ENCODE measurements at regions not wholly inside any gene's neighbourhood (a gene's known extent, or its start where the extent isn't known, plus 50 kb on each side); places are given as distances from the start of the nearest gene placed in this dataset.
"Not testable (repeated sequence)": the region's sequence is repeated elsewhere in the genome, so short reads cannot be mapped to it uniquely, and the experiment has no call there.

DNA sequence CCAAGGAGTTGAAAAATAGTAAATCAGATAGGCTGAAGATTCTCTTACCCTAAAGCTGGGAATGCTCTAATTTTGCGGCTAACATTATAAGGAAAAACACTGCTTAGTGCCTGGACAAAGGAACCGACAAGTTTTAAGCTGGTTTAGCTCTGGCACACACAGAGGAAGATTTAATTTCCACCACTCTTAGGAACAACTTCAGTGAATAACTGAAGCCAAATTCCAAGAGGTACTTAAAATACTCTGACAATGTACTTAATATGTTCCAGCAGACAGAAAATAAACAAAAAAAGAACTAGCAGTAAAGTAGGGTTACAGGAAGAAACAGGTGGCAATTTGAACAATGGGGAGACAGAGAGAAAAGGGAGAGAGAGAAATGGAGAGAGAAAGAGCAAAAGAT lies 340.8 kb upstream of the NDST4 start:
- TF ChIP-seq, protein P1, sequence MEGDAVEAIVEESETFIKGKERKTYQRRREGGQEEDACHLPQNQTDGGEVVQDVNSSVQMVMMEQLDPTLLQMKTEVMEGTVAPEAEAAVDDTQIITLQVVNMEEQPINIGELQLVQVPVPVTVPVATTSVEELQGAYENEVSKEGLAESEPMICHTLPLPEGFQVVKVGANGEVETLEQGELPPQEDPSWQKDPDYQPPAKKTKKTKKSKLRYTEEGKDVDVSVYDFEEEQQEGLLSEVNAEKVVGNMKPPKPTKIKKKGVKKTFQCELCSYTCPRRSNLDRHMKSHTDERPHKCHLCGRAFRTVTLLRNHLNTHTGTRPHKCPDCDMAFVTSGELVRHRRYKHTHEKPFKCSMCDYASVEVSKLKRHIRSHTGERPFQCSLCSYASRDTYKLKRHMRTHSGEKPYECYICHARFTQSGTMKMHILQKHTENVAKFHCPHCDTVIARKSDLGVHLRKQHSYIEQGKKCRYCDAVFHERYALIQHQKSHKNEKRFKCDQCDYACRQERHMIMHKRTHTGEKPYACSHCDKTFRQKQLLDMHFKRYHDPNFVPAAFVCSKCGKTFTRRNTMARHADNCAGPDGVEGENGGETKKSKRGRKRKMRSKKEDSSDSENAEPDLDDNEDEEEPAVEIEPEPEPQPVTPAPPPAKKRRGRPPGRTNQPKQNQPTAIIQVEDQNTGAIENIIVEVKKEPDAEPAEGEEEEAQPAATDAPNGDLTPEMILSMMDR (IDR thresholded peaks at IDR 0.05; ENCODE audit: poor library complexity, severe bottlenecking): no peak
- no peak for DNase-seq (ENCODE audit: low spot score)
- Histone ChIP-seq H3K4me3 (ENCODE audit: severe bottlenecking) (no peak overlapping the region), H3K27ac (ENCODE audit: poor library complexity, severe bottlenecking) (no peak overlapping the region), H3K4me1 (ENCODE audit: insufficient read depth, poor library complexity, severe bottlenecking) (peaks cover 13% of the 10 kb centered on the region), H3K9me3 (ENCODE audit: severe bottlenecking) (no peaks in the 10 kb centered on the region), H3K27me3 (ENCODE audit: insufficient read depth, poor library complexity, severe bottlenecking) (no peaks in the 10 kb centered on the region), H3K36me3 (ENCODE audit: low read depth) (no peaks in the 10 kb centered on the region)
- no peak for ATAC-seq (ENCODE audit: low read depth)

GRCh38 chr4:115453416-115453815 lies 340.0 kb upstream of the NDST4 start:
- Histone ChIP-seq H3K36me3 (ENCODE audit: low read depth) (no peaks in the 10 kb centered on the region), H3K9me3 (ENCODE audit: severe bottlenecking) (no peaks in the 10 kb centered on the region), H3K4me3 (ENCODE audit: severe bottlenecking) (no peak overlapping the region), H3K4me1 (ENCODE audit: insufficient read depth, poor library complexity, severe bottlenecking) (peaks cover 13% of the 10 kb centered on the region), H3K27ac (ENCODE audit: poor library complexity, severe bottlenecking) (no peak overlapping the region), H3K27me3 (ENCODE audit: insufficient read depth, poor library complexity, severe bottlenecking) (no peaks in the 10 kb centered on the region)
- ATAC-seq (ENCODE audit: low read depth): peak; percentile 93
- TF ChIP-seq, protein P1 (IDR thresholded peaks at IDR 0.05; ENCODE audit: poor library complexity, severe bottlenecking): no peak
- DNase-seq (ENCODE audit: low spot score): no peak

- H3K27ac ChIP-seq (ENCODE audit: poor library complexity, severe bottlenecking); H3K4me3 ChIP-seq (ENCODE audit: severe bottlenecking); H3K9me3 ChIP-seq (ENCODE audit: severe bottlenecking); ATAC-seq (ENCODE audit: low read depth); DNase-seq (ENCODE audit: low spot score); H3K36me3 ChIP-seq (ENCODE audit: low read depth); H3K27me3 ChIP-seq (ENCODE audit: insufficient read depth, poor library complexity, severe bottlenecking): not testable (repeated sequence)
- H3K4me1 ChIP-seq (ENCODE audit: insufficient read depth, poor library complexity, severe bottlenecking): peaks cover 13% of the 10 kb centered on the region
Observed at GRCh38 chr4:115452229-115452628, 338.8 kb upstream of the NDST4 start.

DNA sequence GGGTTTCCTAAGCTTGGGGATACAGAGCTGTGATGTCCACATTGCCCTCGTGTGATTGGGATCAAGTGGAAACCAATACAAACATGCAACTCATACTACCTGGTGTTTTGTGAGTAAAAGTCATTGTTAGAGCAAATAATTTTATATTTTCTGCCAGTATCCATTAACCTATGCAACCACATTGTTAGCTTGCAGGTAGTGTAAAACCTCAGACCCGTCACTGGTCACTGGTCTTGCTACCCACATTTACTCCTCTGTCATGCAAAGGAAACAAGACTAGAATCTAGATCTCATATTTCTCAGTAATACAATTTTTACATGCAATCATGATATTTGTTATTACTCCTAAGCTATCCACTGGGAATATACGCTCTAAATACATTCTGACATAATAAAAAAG lies 324.3 kb upstream of the NDST4 start:
- ATAC-seq (ENCODE audit: low read depth) (no peak), DNase-seq (ENCODE audit: low spot score) (no peak)
- Histone ChIP-seq H3K4me1 (ENCODE audit: insufficient read depth, poor library complexity, severe bottlenecking) (no peaks in the 10 kb centered on the region), H3K9me3 (ENCODE audit: severe bottlenecking) (no peaks in the 10 kb centered on the region), H3K36me3 (ENCODE audit: low read depth) (no peaks in the 10 kb centered on the region), H3K27ac (ENCODE audit: poor library complexity, severe bottlenecking) (no peak overlapping the region), H3K27me3 (ENCODE audit: insufficient read depth, poor library complexity, severe bottlenecking) (no peaks in the 10 kb centered on the region), H3K4me3 (ENCODE audit: severe bottlenecking) (no peak overlapping the region)
- TF ChIP-seq, protein P1 (IDR thresholded peaks at IDR 0.05; ENCODE audit: poor library complexity, severe bottlenecking): no peak

DNA sequence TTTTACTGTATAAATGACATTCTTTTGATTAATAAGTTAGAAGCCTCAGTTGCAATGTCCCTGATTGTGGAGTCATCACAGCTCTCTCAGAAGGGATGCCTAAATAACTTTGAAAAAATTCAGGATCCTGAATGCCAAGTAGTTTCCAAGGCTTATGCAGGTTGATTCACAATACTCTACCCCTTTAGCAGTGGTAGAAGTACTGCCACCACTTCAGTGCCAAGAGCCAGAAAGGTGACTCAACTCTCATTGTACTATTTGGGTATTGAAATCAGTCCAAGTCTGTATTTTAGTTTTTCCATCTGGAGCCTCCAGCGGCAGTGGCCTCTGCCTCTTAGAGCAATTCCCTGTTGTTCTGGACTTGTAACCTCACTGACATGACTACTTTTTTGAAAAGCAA lies 320.1 kb upstream of the NDST4 start:
- H3K4me1 ChIP-seq (ENCODE audit: insufficient read depth, poor library complexity, severe bottlenecking): no peaks in the 10 kb centered on the region
- no peak overlapping the region for H3K4me3 ChIP-seq (ENCODE audit: severe bottlenecking)
- no peak for DNase-seq (ENCODE audit: low spot score)
- H3K36me3 ChIP-seq (ENCODE audit: low read depth): no peaks in the 10 kb centered on the region
- 0 out of 3 replicates have a peak, but pooled peaks have one; percentile 21 for ATAC-seq (ENCODE audit: low read depth)
- no peaks in the 10 kb centered on the region for H3K27me3 ChIP-seq (ENCODE audit: insufficient read depth, poor library complexity, severe bottlenecking)
- H3K27ac ChIP-seq (ENCODE audit: poor library complexity, severe bottlenecking): no peak overlapping the region
- H3K9me3 ChIP-seq (ENCODE audit: severe bottlenecking): no peaks in the 10 kb centered on the region
- TF ChIP-seq, protein P1 (IDR thresholded peaks at IDR 0.05; ENCODE audit: poor library complexity, severe bottlenecking): no peak
